ENCODE measurements at regions not wholly inside any gene's neighbourhood (a gene's known extent, or its start where the extent isn't known, plus 50 kb on each side); places are given as distances from the start of the nearest gene placed in this dataset.

- TF ChIP-seq GABPA (IDR thresholded peaks at IDR 0.05; ENCODE audit: low read depth) (no peak), REST (IDR thresholded peaks at IDR 0.05; ENCODE audit: insufficient replicate concordance, low read depth) (no peak), CTCF (IDR thresholded peaks at IDR 0.05; ENCODE audit: insufficient read depth, low read length) (no peak), POLR2AphosphoS5 (IDR thresholded peaks at IDR 0.05; ENCODE audit: low read depth) (no peak)
Observed at GRCh38 chr3:132237652-132238032, 79.6 kb upstream of the ACP3 start.
